ENCODE measurements at regions not wholly inside any gene's neighbourhood (a gene's known extent, or its start where the extent isn't known, plus 50 kb on each side); places are given as distances from the start of the nearest gene placed in this dataset.

- H3K4me3 ChIP-seq (ENCODE audit: low read depth in 1 of 2, low read length in 2 of 2): no peak overlapping the region
- H3K36me3 ChIP-seq (ENCODE audit: control insufficient read depth in 2 of 2, insufficient read depth in 2 of 2, low read length in 1 of 2): no peaks in the 10 kb centered on the region
- H3K27ac ChIP-seq (ENCODE audit: low read depth in 2 of 2, low read length in 1 of 2): no peak overlapping the region
- H3K4me1 ChIP-seq (ENCODE audit: control insufficient read depth in 2 of 2, insufficient read depth in 2 of 2, low read length in 1 of 2): no peaks in the 10 kb centered on the region
- no peaks in the 10 kb centered on the region for H3K9me3 ChIP-seq (ENCODE audit: control insufficient read depth in 2 of 2, insufficient read depth in 1 of 2, low read depth in 1 of 2, low read length in 1 of 2)
- 94 to 95% methylated on average over 1 of the region's 1 CpG for WGBS, 2 donors
- no peaks in the 10 kb centered on the region for H3K27me3 ChIP-seq (ENCODE audit: control insufficient read depth in 1 of 2, insufficient read depth in 2 of 2, low read length in 2 of 2)
Measured at GRCh38 chr22:34736081-34736480, 329.9 kb upstream of the ISX start.

- H3K4me1 ChIP-seq (ENCODE audit: control insufficient read depth in 2 of 2, insufficient read depth in 2 of 2, low read length in 1 of 2): no peaks in the 10 kb centered on the region
- 38 to 42% methylated on average over 3 of the region's 3 CpGs for WGBS, 2 donors
- H3K27me3 ChIP-seq (ENCODE audit: control insufficient read depth in 1 of 2, insufficient read depth in 2 of 2, low read length in 2 of 2): no peaks in the 10 kb centered on the region
- H3K36me3 ChIP-seq (ENCODE audit: control insufficient read depth in 2 of 2, insufficient read depth in 2 of 2, low read length in 1 of 2): no peaks in the 10 kb centered on the region
- no peak overlapping the region for H3K27ac ChIP-seq (ENCODE audit: low read depth in 2 of 2, low read length in 1 of 2)
- H3K4me3 ChIP-seq (ENCODE audit: low read depth in 1 of 2, low read length in 2 of 2): no peak overlapping the region
- no peaks in the 10 kb centered on the region for H3K9me3 ChIP-seq (ENCODE audit: control insufficient read depth in 2 of 2, insufficient read depth in 1 of 2, low read depth in 1 of 2, low read length in 1 of 2)
Measured at GRCh38 chr22:34738661-34739400, 327.1 kb upstream of the ISX start.

- H3K4me1 ChIP-seq (ENCODE audit: control insufficient read depth in 2 of 2, insufficient read depth in 2 of 2, low read length in 1 of 2): no peaks in the 10 kb centered on the region
- H3K4me3 ChIP-seq (ENCODE audit: low read depth in 1 of 2, low read length in 2 of 2): no peak overlapping the region
- no peak overlapping the region for H3K27ac ChIP-seq (ENCODE audit: low read depth in 2 of 2, low read length in 1 of 2)
- no peaks in the 10 kb centered on the region for H3K9me3 ChIP-seq (ENCODE audit: control insufficient read depth in 2 of 2, insufficient read depth in 1 of 2, low read depth in 1 of 2, low read length in 1 of 2)
- H3K36me3 ChIP-seq (ENCODE audit: control insufficient read depth in 2 of 2, insufficient read depth in 2 of 2, low read length in 1 of 2): no peaks in the 10 kb centered on the region
- WGBS, 2 donors: 65 to 66% methylated on average over 6 of the region's 6 CpGs
- no peaks in the 10 kb centered on the region for H3K27me3 ChIP-seq (ENCODE audit: control insufficient read depth in 1 of 2, insufficient read depth in 2 of 2, low read length in 2 of 2)
Measured at GRCh38 chr22:34743110-34743751, 322.7 kb upstream of the ISX start.

GRCh38 chr22:34760276-34761008 lies 305.5 kb upstream of the ISX start:
- no peaks in the 10 kb centered on the region for H3K27me3 ChIP-seq (ENCODE audit: control insufficient read depth in 1 of 2, insufficient read depth in 2 of 2, low read length in 2 of 2)
- WGBS, 2 donors: 35 to 64% methylated on average over 8 of the region's 8 CpGs

GRCh38 chr22:34761111-34761510 lies 304.8 kb upstream of the ISX start:
- Histone ChIP-seq H3K27me3 (ENCODE audit: control insufficient read depth in 1 of 2, insufficient read depth in 2 of 2, low read length in 2 of 2) (no peaks in the 10 kb centered on the region), H3K27ac (ENCODE audit: low read depth in 2 of 2, low read length in 1 of 2) (no peak overlapping the region), H3K4me1 (ENCODE audit: control insufficient read depth in 2 of 2, insufficient read depth in 2 of 2, low read length in 1 of 2) (peaks cover 0 to 3% of the 10 kb centered on the region in 2 donors), H3K4me3 (ENCODE audit: low read depth in 1 of 2, low read length in 2 of 2) (no peak overlapping the region), H3K9me3 (ENCODE audit: control insufficient read depth in 2 of 2, insufficient read depth in 1 of 2, low read depth in 1 of 2, low read length in 1 of 2) (no peaks in the 10 kb centered on the region), H3K36me3 (ENCODE audit: control insufficient read depth in 2 of 2, insufficient read depth in 2 of 2, low read length in 1 of 2) (no peaks in the 10 kb centered on the region)
- WGBS, 2 donors: 45 to 56% methylated on average over 6 of the region's 6 CpGs

More at GRCh38 chr22:34760276-34761008, 305.5 kb upstream of the ISX start:
- H3K4me3 ChIP-seq (ENCODE audit: low read depth in 1 of 2, low read length in 2 of 2): no peak overlapping the region
- H3K4me1 ChIP-seq (ENCODE audit: control insufficient read depth in 2 of 2, insufficient read depth in 2 of 2, low read length in 1 of 2): peaks cover 0 to 3% of the 10 kb centered on the region in 2 donors
- no peaks in the 10 kb centered on the region for H3K36me3 ChIP-seq (ENCODE audit: control insufficient read depth in 2 of 2, insufficient read depth in 2 of 2, low read length in 1 of 2)
- H3K9me3 ChIP-seq (ENCODE audit: control insufficient read depth in 2 of 2, insufficient read depth in 1 of 2, low read depth in 1 of 2, low read length in 1 of 2): no peaks in the 10 kb centered on the region
- no peak overlapping the region for H3K27ac ChIP-seq (ENCODE audit: low read depth in 2 of 2, low read length in 1 of 2)

- Histone ChIP-seq H3K4me1 (ENCODE audit: control insufficient read depth in 2 of 2, insufficient read depth in 2 of 2, low read length in 1 of 2) (peaks cover 0 to 3% of the 10 kb centered on the region in 2 donors), H3K4me3 (ENCODE audit: low read depth in 1 of 2, low read length in 2 of 2) (no peak overlapping the region)
- 53 to 64% methylated on average over 1 of the region's 1 CpG for WGBS, 2 donors
Measured at GRCh38 chr22:34763496-34763895, 302.5 kb upstream of the ISX start.

GRCh38 chr22:34765115-34765514 lies 300.8 kb upstream of the ISX start:
- Histone ChIP-seq H3K4me1 (ENCODE audit: control insufficient read depth in 2 of 2, insufficient read depth in 2 of 2, low read length in 1 of 2) (no peaks in the 10 kb centered on the region), H3K27me3 (ENCODE audit: control insufficient read depth in 1 of 2, insufficient read depth in 2 of 2, low read length in 2 of 2) (no peaks in the 10 kb centered on the region), H3K9me3 (ENCODE audit: control insufficient read depth in 2 of 2, insufficient read depth in 1 of 2, low read depth in 1 of 2, low read length in 1 of 2) (no peaks in the 10 kb centered on the region), H3K36me3 (ENCODE audit: control insufficient read depth in 2 of 2, insufficient read depth in 2 of 2, low read length in 1 of 2) (no peaks in the 10 kb centered on the region), H3K27ac (ENCODE audit: low read depth in 2 of 2, low read length in 1 of 2) (no peak overlapping the region), H3K4me3 (ENCODE audit: low read depth in 1 of 2, low read length in 2 of 2) (no peak overlapping the region)
- 76 to 87% methylated on average over 2 of the region's 2 CpGs for WGBS, 2 donors

More at GRCh38 chr22:34763496-34763895, 302.5 kb upstream of the ISX start:
- Histone ChIP-seq H3K27me3 (ENCODE audit: control insufficient read depth in 1 of 2, insufficient read depth in 2 of 2, low read length in 2 of 2) (no peaks in the 10 kb centered on the region), H3K36me3 (ENCODE audit: control insufficient read depth in 2 of 2, insufficient read depth in 2 of 2, low read length in 1 of 2) (no peaks in the 10 kb centered on the region), H3K9me3 (ENCODE audit: control insufficient read depth in 2 of 2, insufficient read depth in 1 of 2, low read depth in 1 of 2, low read length in 1 of 2) (no peaks in the 10 kb centered on the region), H3K27ac (ENCODE audit: low read depth in 2 of 2, low read length in 1 of 2) (no peak overlapping the region)

GRCh38 chr22:34769361-34769760 lies 296.6 kb upstream of the ISX start:
- H3K27ac ChIP-seq (ENCODE audit: low read depth in 2 of 2, low read length in 1 of 2): no peak overlapping the region
- H3K4me3 ChIP-seq (ENCODE audit: low read depth in 1 of 2, low read length in 2 of 2): no peak overlapping the region
- H3K9me3 ChIP-seq (ENCODE audit: control insufficient read depth in 2 of 2, insufficient read depth in 1 of 2, low read depth in 1 of 2, low read length in 1 of 2): no peaks in the 10 kb centered on the region
- no peaks in the 10 kb centered on the region for H3K27me3 ChIP-seq (ENCODE audit: control insufficient read depth in 1 of 2, insufficient read depth in 2 of 2, low read length in 2 of 2)
- 68 to 75% methylated on average over 3 of the region's 3 CpGs for WGBS, 2 donors
- no peaks in the 10 kb centered on the region for H3K4me1 ChIP-seq (ENCODE audit: control insufficient read depth in 2 of 2, insufficient read depth in 2 of 2, low read length in 1 of 2)
- H3K36me3 ChIP-seq (ENCODE audit: control insufficient read depth in 2 of 2, insufficient read depth in 2 of 2, low read length in 1 of 2): no peaks in the 10 kb centered on the region

- Histone ChIP-seq H3K36me3 (ENCODE audit: control insufficient read depth in 2 of 2, insufficient read depth in 2 of 2, low read length in 1 of 2) (no peaks in the 10 kb centered on the region), H3K4me3 (ENCODE audit: low read depth in 1 of 2, low read length in 2 of 2) (no peak overlapping the region), H3K27ac (ENCODE audit: low read depth in 2 of 2, low read length in 1 of 2) (no peak overlapping the region), H3K9me3 (ENCODE audit: control insufficient read depth in 2 of 2, insufficient read depth in 1 of 2, low read depth in 1 of 2, low read length in 1 of 2) (peaks cover 0 to 3% of the 10 kb centered on the region in 2 donors), H3K27me3 (ENCODE audit: control insufficient read depth in 1 of 2, insufficient read depth in 2 of 2, low read length in 2 of 2) (no peaks in the 10 kb centered on the region), H3K4me1 (ENCODE audit: control insufficient read depth in 2 of 2, insufficient read depth in 2 of 2, low read length in 1 of 2) (no peaks in the 10 kb centered on the region)
- WGBS, 2 donors: 54 to 57% methylated on average over 3 of the region's 3 CpGs
Measured at GRCh38 chr22:34776817-34777216, 289.1 kb upstream of the ISX start.

Measured in esophagus (tissue), 2 donors.